HEK293T (cell line): ENCODE measurements at regions not wholly inside any gene's neighbourhood (a gene's known extent, or its start where the extent isn't known, plus 50 kb on each side); places are given as distances from the start of the nearest gene placed in this dataset.

Experiments used
- ARNT ChIP-seq: fragments of 450-650 bp; IDR thresholded peaks from 2 replicates; pipeline ENCODE4 v1.6.1; 2017; ENCODE audit warnings: mild to moderate bottlenecking
- BHLHE40 ChIP-seq: fragments of 450-650 bp; IDR thresholded peaks from 2 replicates; pipeline ENCODE4 v1.6.1; 2016; ENCODE audit warnings: mild to moderate bottlenecking, moderate library complexity, borderline replicate concordance
- CTBP1 ChIP-seq: fragments of 450-650 bp; IDR thresholded peaks from 2 replicates; pipeline ENCODE4 v1.6.1; 2016; ENCODE audit warnings: borderline replicate concordance
- FOXA1 ChIP-seq: fragments of 450-650 bp; IDR thresholded peaks from 2 replicates; pipeline ENCODE4 v1.6.1; 2016; ENCODE audit warnings: mild to moderate bottlenecking
- FOXM1 ChIP-seq: fragments of 450-650 bp; IDR thresholded peaks from 2 replicates; pipeline ENCODE4 v1.6.1; 2017; ENCODE audit warnings: mild to moderate bottlenecking, borderline replicate concordance
- HDGF ChIP-seq: fragments of 450-650 bp; IDR thresholded peaks from 2 replicates; pipeline ENCODE4 v1.6.1; 2017; ENCODE audit warnings: antibody characterized with exemption, borderline replicate concordance
- L3MBTL2 ChIP-seq: fragments of 450-650 bp; conservative IDR thresholded peaks from 2 replicates; pipeline ENCODE4 v1.6.1; 2016; ENCODE audit warnings: mild to moderate bottlenecking
- LEF1 ChIP-seq: fragments of 450-650 bp; IDR thresholded peaks from 2 replicates; pipeline ENCODE4 v1.6.1; 2017; ENCODE audit warnings: mild to moderate bottlenecking, borderline replicate concordance
- NFRKB ChIP-seq: fragments of 450-650 bp; IDR thresholded peaks from 2 replicates; pipeline ENCODE4 v1.6.1; 2016; ENCODE audit warnings: mild to moderate bottlenecking, moderate library complexity
- PKNOX1 ChIP-seq: fragments of 450-650 bp; IDR thresholded peaks from 2 replicates; pipeline ENCODE4 v1.6.1; 2016
- SP1 ChIP-seq: fragments of 450-650 bp; IDR thresholded peaks from 2 replicates; pipeline ENCODE4 v1.6.1; 2017
- SUZ12 ChIP-seq: fragments of 450-650 bp; IDR thresholded peaks from 2 replicates; pipeline ENCODE4 v1.6.1; 2016; ENCODE audit warnings: mild to moderate bottlenecking
- TARDBP ChIP-seq: fragments of 450-650 bp; IDR thresholded peaks from 2 replicates; pipeline ENCODE4 v1.6.1; 2016

DNA sequence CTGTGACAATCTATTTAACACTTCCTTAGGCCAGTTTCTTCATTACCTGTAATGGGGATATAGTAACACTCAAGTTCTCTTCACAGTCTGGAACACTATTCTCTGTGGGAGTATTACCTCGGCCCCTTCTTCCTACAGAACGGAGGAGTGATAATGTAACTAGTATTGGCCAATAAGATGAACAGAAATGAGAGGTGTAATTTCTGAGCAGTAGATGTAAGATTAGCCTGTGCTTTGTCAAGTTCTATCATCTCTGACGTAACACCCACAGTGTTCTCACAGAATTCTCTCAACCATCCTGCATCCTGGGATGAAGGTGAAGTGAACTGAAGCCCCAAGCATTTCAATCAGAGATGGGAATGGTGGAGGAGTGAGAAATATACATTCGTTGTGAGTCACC is 65.2 kb upstream of the TOP3B start:
- TF ChIP-seq NFRKB (no peak), CTBP1 (no peak), TARDBP (no peak), SP1 (no peak), BHLHE40 (no peak), FOXM1 (no peak), SUZ12 (no peak), FOXA1 (no peak), PKNOX1 (no peak), LEF1 (no peak), L3MBTL2 (no peak), HDGF (no peak), ARNT (no peak)
